Stimulated activated CD4-positive, alpha-beta T cell treated with anti-CD3 and anti-CD28 coated beads, Interleukin-2, amount 100 ng/mL, for 4 hours (primary cell): ENCODE measurements at regions not wholly inside any gene's neighbourhood (a gene's known extent, or its start where the extent isn't known, plus 50 kb on each side); places are given as distances from the start of the nearest gene placed in this dataset.
"Not testable (repeated sequence)": the region's sequence is repeated elsewhere in the genome, so short reads cannot be mapped to it uniquely, and the experiment has no call there.

Experiments used
- DNase-seq: peaks from one replicate; pipeline ENCODE4 v3.0.0-alpha.2; 2020; ENCODE audit warnings: low read depth

DNA sequence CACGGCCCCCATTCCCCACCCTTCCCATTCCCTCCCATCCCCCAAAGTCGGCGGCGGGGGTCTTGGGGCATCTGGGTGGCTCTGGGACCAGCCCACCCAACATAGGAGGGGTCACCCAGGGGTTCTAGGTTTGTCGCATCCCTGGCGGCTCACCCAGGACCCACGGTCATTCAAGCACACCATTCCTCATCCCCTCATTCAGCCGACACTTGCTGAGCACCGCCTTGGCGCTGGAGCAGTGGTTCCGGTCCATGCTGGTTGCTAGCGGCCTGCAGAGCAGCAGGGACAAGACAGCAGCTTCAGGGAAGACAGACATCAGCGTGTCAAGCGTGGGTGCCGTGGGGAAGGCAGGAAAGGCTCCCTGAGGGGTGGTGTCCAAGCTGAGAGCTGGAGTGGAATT, 50.5 kb upstream of the OTOS start:
- DNase-seq, result no peak

DNA sequence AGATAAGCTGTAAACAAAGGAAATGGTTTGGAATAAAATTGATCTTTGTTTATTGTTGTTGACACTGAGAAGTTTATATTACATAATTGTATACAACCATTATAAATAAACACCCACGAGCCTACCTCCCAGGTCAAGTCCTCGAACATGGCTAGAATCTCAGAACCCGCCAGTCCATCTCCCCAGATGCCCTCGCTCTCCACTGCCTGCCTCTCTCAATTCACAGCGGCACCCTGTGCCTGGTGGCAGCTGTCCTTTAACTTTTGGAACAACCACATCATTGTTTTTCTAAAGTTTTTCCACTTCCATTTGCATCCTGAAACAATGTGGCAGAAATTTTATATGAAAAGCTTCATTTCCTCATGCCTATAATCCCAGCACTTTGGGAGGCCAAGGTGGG, 52.2 kb upstream of the OTOS start:
- no peak for DNase-seq

DNA sequence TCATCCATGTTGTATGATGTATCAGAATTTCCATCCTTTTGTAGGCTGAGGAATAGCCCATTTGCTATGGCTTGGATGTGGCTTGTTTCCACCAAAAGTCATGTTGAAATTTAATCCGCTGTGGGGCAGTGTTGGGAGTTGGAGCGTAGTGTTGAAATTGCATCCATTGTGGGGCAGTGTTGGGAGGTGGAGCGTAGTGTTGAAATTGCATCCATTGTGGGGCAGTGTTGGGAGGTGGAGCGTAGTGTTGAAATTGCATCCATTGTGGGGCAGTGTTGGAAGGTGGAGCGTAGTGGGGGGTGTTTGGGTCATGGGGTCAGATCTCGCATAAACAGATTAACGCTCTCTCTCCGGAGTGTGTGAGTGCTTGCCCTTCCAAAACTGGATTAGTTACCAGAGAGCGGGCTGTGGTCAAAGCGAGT, 53.9 kb upstream of the OTOS start:
- DNase-seq, result not testable (repeated sequence)

DNA sequence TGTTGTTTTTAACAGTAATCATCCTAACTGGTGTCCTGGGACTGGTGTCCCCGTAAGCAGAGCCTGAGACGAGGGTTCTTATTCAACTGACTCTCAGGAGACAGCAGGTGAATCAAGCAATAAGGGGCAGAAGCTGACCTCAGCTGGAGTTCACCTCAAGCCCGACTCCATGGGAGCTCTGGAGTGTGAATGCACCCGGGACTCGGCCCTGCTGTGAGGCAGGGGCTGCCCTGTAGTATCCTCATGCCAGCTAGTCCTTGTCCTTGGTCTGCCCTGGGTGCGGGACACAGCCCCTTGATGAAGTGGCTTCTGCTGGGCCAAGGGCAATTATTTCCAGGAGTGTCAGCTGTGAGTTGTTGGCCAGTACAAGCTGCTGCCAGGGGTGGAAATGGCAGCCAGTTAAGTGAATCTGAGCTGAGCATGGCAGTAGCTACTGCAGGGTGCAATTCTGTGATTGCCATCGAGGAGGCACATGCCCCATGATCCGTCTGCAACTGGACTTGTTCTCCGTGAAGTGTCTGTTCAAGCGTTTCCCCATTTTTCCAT, 54.9 kb upstream of the OTOS start:
- no peak for DNase-seq

DNA sequence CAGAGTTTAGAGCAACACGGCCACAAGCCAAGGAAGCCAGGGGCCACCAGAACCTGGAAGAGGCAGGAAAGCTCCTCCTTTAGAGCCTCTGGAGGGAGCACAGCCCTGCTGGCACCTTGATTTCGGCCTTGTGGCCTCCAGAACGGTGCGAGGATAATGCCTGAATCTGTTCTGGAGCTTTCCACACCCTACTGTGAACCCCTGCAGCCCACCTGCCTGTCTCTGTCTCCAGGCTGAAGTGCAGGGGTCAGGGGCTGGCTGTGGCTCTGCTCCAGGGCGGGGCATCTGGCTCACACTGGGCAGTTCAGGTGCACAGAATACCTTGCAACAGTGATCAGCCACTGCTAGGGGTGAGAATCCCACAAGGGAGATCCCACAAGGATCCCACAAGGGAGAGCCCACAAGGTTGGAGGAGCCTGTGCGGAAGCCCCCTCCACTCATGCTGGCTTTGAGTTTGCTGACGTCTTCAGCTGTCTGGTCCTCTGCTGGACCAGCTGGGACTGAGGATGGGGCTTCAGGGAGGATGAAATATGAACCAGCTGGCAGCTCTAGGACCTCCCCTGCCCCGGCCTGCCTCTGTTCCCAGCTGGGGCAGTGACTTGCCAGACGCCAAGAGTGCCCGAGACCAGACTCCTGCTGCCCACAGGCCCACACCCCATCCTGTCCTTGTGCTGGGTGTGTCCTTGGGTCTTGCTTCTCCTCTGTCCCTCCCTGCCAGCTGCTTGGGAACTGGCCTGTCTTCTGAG, 56.4 kb upstream of the OTOS start:
- DNase-seq, result no peak

DNA sequence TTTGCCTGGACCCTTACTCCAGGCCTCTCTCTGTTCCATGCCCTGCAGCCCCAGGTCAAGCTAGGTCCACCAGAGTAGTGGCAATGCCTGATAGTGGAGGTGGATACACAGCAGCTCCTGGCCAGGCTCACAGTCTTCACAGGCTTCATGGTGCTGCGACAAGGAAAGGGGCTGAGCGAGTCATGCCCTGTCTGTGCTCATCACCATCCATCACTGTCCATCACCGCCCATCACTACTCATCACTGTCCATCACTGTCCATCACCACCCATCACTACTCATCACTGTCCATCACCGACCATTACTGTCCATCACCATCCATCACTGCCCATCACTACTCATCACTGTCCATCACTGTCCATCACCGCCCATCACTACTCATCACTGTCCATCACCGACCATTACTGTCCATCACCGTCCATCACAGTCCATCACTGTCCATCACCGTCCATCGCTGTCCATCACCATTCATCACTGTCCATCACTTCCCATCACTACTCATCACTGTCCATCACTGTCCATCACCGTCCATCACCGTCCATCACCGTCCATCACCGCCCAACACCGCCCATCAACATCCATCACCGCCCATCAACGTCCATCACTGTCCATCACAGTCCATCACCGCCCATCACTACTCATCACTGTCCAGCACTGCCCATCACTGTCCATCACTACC, 57.1 kb upstream of the OTOS start:
- no peak for DNase-seq

DNA sequence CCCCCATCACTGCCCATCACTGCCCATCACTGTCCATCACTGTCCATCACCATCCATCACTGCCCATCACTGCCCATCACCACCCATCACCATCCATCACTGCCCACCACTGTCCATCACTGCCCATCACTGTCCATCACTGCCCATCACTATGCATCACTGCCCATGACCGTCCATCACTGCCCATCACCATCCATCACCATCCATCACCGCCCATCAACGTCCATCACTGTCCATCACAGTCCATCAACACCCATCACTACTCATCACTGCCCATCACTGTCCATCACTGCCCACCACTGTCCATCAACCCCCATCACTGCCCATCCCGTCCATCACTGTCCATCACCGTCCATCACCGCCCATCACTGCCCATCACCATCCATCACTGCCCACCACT, 57.8 kb upstream of the OTOS start:
- DNase-seq, result no peak

DNA sequence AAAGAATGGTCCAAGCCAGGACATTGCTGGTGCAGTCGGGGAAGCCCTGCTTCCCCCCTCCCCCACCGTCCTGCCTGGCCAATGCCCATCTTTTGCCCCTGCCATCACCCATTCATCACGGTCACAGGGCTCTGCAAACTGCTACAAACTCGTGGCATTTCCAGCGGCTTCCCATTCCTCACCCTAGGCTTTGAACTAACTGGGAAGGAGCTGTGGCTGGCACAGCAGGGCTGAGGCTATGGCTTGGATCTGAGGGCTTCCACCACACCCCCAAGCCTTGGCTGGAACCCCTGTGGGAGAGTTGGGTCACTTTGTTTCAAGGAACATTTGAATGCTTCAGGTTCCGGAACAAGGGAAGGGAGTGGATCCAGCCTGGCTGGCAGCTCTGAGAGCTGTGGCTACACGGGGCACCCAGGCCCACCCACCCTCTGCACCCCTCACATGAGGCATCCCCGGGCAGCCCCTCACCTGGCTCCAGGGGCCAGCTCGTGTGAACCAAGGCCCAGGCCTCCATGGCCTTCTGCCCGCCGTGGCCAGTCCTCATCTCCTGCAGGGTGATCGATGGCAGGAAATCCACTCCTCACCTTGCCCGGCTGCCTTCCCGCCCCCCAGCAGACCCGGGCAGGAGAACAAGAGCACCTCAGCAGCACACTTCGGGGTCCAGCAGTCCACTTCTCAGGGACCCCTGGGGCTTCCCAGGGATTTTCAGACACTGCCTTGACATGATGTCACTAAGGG, 58.8 kb upstream of the OTOS start:
- no peak for DNase-seq

DNA sequence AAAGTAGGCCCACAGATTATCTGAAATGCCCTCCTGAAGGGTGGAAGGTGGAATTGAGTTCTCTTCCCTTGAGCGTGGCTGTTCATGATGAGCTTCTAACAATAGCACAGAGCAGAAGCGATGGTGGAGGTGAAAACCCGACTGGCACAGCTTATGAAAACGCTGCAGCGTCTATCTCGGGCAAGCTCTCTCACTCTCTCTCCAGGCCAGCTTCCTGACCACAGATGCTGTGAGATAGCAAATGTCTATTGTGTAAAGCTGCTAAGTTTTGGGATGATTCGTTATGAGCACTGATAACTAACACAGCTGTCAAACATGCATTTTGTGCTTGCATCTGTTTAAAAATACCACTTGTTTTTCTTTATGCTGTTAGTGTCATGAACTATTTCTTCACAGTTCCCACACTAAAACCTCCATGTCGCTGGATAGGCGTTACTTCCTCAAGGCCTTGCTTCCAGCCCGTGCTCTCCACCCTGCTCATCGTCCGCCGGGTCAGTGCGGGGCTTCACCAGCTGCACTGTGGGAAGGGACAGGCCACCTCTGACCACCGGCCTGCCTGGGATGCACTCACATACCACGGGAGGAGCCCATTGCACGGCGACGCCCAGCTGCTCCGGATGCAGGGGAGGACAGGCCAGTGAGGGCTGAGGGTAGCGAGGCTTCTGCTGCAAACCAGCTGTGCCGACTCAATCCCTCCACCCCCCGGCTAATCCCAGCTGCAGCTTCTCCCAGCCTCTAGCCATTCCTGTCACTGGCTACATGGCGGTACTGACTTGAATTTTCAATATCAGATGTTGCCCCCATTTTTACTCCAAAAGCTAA, 60.0 kb upstream of the OTOS start:
- no peak for DNase-seq

DNA sequence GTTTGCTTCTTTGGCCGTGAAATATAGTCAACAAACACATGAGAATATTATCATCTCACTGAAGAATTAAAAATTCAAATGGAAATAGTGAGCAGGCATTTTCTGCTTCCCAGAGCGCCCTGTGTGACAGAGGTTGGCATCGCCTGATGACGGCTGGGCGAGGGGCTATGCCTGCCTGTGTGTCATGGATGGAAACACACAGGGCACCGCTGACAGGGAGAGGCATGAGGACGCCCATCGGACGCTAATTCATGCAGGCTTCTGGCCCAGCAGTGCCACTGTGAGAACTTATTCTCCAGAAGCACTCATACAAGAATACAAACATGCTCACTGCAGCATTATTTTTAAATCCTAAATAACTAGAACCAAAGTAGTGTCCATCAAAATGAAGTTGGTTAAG, 61.4 kb upstream of the OTOS start:
- no peak for DNase-seq

DNA sequence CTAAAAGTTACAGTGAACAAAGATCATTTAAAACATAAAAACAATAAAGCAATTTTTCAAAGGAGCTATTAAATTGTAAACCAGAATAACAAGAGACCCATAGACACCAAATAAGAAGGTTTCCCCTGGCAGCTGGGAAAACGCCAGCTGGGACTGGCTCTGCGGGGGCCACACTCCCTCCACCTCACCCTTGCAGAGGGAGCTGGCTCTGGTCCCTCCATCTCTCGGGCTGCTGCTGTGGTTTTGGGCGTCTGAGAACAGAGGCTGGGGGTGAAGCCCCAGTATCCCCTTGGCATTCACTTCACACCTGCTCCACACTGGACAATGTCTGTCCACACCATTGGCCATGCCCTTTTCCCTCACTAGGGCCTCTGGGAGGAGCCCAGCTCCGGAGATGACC, 62.1 kb upstream of the OTOS start:
- DNase-seq, result no peak

DNA sequence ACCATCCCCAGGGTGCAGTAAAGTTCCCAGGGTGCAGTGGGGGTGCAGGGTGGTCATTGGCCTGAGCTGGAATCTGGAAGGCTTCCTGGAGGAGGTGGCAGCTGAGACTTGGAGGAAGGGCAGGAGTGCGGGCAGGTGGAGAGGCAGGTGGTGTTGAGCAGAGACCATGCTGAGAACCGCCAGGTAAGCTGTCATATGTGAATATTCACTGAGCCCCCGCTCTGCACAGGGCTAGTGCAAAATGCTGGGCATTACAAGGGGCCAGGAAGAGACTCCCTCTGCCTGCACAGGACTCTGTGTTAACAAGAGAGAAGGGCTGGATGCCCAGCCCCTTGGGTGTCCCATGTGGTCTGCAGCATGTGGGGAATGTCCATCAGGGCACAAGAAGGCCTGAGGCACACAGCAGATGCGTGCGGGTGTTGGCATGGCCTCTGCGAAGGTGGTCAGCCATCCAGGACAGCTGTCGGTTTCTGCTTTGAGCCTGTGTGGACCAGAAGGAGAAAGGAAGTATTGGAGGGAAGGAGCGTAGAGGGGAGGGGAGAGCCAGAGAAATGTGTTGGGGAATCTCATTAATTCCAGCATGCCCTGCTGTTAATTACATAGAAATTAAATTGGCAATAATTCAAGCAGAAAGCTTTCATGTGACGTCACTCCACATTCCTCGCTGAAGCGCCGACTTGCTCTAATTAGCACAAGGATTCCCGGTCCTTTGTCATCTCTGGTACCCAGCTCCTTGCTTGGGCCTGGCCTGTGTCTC, 62.8 kb upstream of the OTOS start:
- DNase-seq, result no peak

DNA sequence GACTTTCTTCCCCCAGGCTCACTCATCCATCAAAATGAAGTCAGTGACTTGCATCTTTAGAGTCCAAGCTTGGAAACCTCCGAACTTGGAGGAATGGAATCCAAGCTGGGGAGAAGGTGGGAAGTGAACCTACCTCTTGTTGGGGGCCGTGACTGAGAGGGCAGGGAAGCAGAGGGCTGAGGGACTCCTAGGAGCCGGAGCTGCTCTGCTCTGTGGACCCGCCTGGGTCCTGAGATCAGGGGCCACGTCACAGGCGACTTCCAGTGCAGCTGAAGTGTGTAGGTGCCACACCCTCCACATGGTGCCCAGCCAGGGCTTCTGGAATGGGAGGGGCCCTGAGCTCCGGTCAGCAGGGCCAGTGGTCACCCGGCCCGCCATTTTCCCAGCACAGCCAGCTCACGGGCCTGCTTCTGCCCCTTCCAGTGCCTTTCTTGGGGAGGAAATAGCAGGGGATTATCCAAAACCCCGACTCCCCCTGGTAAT, 63.4 kb upstream of the OTOS start:
- DNase-seq, result no peak

DNA sequence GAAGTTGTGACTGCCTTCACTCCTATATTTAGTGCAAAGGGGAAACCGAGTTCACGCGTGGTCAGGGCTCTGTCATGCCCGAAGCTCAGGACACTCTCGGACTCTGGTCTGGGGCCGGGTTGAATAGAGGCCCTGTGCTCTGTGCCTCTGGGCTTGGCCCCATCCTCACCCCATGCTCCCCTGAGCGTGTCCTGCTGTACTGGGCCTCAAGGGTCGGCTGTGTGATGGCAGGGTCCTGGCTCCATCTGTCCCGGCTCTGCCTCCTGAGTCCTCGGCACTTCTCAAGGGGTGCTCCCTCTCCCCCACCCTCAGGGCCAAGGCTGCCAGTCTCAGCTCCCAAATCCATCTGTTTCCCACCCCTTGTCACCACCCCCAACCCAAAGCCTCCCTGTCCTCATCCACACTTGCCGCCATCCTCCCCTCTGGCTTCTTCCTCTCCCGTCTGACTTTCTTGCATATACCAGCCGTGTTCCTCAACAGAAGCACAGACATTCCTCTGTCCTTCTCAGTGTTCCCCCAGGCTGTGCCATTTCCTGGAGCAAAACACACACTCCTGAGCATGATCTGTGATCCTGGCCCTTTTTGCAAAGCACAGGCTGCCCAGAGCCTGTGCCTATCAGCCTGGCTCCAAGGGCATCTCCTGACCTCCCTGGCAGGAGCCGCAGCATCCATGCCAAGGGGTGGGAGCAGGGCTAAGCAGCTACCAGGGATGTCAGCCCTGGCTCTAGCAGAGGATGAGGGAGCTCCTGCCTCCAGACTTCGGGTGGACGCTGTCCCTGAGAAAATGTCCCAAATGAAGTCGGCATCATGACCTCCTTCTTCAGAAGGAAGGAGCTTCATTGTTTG, 64.2 kb upstream of the OTOS start:
- no peak for DNase-seq

DNA sequence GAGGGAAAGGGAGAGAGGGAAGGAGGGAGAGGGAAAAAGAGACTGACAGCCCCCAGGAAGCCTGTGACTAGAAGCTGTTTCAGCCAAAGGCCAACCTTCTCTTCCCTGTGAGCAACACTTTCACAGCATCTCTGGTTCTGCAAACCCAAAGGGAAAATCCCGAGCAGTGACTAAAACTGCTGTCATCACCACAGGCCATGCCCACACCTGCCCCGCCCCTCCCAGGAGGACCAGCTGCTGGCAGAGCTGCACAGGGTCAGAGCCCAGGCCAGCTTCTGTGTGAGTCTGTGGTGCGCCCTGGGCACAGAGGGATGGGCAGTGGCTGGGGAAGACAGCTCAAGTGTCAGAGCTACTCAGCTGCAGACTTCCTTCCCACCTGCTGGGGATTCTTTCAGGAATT, 64.9 kb upstream of the OTOS start:
- peak; percentile 9 for DNase-seq

DNA sequence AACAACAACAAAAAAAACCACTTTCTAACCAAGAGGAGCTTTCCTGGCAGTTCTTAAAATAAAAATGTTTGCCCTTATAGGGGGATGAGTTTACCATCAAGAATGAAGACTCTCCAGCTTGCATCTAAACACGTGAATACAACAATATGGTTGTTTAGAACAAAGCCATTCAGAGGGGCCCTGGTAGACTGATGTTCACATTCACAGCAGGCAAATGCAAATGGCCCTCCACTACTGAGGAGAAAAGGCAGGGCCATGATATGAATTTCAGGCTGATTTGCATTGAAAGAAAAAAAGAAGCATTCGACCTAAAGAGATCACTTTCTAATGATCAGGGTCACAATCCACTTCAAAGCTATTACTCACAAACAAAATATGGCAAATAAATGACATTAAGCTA, 65.3 kb upstream of the OTOS start:
- DNase-seq, result no peak

DNA sequence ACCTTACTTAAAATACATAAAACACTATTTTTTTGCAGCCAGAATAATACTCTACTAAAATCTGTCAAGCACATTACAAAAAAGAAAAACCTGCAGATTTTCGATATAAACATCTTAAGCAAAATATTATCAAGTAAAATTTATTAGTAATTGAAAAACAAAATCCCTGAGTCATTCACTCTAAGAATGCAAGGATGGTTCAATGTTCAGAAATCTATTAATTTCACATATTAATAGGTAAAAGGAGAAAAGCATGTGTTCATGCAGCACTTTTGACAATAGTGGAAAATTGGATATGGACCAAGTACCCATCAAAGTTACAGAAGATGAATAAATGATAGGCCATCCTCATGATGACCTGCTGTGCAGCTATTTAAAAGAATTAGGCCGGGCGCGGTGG, 66.2 kb upstream of the OTOS start:
- DNase-seq, result no peak

DNA sequence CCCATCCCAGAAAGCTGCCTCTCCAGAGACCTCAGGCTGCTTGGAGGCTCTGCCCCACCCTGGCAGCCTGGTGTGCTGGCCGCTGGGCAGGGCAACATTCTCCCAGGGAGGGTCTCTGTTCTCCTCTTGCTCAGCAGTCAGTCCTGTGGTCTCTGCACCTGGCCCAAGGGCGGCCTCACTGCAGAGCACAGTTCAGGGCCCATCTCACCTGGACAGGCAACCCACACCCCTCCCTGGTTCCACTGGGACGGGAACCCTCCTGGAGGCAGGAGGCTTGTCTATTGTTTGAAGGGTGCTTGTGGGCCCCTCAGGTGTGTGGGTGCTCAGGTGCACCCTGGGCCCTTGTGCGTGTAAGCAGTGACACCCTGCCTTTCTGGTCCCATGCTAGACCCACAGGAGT, 67.2 kb upstream of the OTOS start:
- DNase-seq, result no peak

DNA sequence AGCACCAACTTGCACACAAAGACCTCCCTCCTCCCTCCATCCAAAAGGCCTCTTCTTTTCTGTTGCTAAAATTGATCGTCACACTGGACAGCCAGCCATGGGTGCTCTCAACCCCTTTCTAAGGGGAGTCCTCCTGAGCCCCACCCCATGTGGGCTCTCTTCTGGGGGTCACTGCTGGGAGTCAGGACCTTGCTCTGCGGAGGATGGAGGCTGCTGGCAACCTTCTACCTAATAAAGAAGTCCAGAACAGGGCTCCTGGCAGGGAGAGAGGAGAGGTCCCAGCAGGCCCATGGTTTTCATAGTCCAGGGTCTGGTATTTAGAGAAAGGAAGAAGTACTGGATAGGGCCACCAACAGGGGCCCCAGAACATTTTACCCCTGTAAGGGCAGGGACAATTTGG, 67.6 kb upstream of the OTOS start:
- no peak for DNase-seq

DNA sequence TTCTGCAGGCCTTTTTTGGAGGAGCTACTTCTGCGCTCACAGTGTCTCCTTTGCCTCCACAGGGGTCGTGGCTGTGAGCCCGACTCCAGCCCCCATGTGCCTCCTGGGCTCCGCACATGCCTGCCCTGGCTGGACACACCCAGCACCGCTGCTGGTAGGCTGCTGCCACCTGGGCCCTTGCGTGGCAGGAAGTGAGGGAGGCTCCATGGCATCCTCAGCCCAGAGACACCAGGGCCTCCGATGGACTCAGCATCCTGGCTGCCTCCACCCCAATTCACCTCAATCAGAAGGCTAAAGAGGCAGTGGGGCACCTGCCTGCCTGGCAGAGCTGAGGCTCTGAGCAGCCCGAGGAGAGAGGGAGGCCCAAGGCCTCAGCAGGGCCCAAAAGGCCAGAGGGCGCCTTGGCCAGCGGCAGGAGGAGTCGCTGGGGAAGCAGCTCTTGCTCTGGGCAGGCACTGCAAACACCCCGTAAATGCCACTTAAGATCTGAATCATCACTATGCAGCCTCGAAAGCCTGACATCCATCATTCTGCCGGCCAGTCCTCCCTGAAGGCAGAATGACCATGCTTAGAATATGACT, 68.3 kb upstream of the OTOS start:
- DNase-seq, result no peak
